K562 (cell line): ENCODE measurements at regions not wholly inside any gene's neighbourhood (a gene's known extent, or its start where the extent isn't known, plus 50 kb on each side); places are given as distances from the start of the nearest gene placed in this dataset.

ENCODE experiments used
- ATAC-seq: fragments of 200-7000 bp; cut with Tn5 transposase; 3 replicates; pipeline ENCODE4 v1.9.1; 2020; ENCODE audit warnings: moderate library complexity
- BruUV-seq: library from RNA; stranded (reverse); fragments of 400-500 nt; replicated peaks from 2 replicates; lab custom pipeline; 2021; lab: Mats Ljungman, UMichigan
- CTCF ChIA-PET: fragments of 300-600 bp; formaldehyde crosslinking; extraction: SDS; loops from one replicate; lab custom pipeline; 2021; ENCODE audit warnings: low intra/inter-chr PET ratio; lab: Yijun Ruan, JAX
- POLR2A ChIA-PET: fragments of 300-600, 350-650 bp; sonication (Branson Sonifier 250); formaldehyde crosslinking; extraction: SDS; loops from one replicate; lab custom pipeline; 2021; ENCODE audit warnings: antibody characterized with exemption, inconsistent platforms; lab: Yijun Ruan, JAX
- DNase-seq, 4 experiments: peaks; one replicate each; pipeline versions ENCODE4 v3.0.0 to v3.0.0-alpha.2; 2011 to 2018; ENCODE audit warnings: low spot score in 3 of 4, mixed read lengths in 3 of 4; ENCODE audit errors: extremely low read depth in 1 of 4
- FAIRE-seq: peaks from 2 replicates; lab custom pipeline; 2011; peaks lifted over from hg19 to GRCh38; lab: Jason Lieb, UNC
- H2AFZ ChIP-seq: 2 replicates; pipeline ENCODE4 v1.6.0; 2011; ENCODE audit warnings: low read depth, low read length, control low read depth, inconsistent platforms
- H3K27ac ChIP-seq: fragments of 200-600 bp; 3 replicates; pipeline ENCODE4 v1.8.0; 2011; ENCODE audit warnings: low read depth, mild to moderate bottlenecking, control low read depth, inconsistent platforms, low read length, moderate library complexity, mixed read lengths; ENCODE audit errors: extremely low read depth
- H3K27me3 ChIP-seq, 2 experiments: fragments of 300-600 bp in 1 of 2; 2 replicates in 1 of 2; 3 replicates in 1 of 2; pipeline versions ENCODE4 v1.6.0 to v1.8.0; 2011; ENCODE audit warnings: inconsistent platforms in 2 of 2, low read length in 2 of 2, mild to moderate bottlenecking in 1 of 2, mixed read lengths in 1 of 2, moderate library complexity in 1 of 2; ENCODE audit not compliant: control insufficient read depth in 2 of 2, insufficient read depth in 2 of 2
- H3K36me3 ChIP-seq: fragments of 300-600 bp; 3 replicates; pipeline ENCODE4 v1.8.0; 2011; ENCODE audit warnings: mild to moderate bottlenecking, low read length, inconsistent platforms; ENCODE audit not compliant: control insufficient read depth, insufficient read depth
- H3K4me1 ChIP-seq, 2 experiments: fragments of 200-600 bp in 1 of 2; replicated peaks in 1 of 2; 2 replicates in 1 of 2; 3 replicates in 1 of 2; pipeline versions ENCODE4 v1.5.1 to v1.8.0; 2011; ENCODE audit warnings: inconsistent platforms in 2 of 2, low read length in 2 of 2, mild to moderate bottlenecking in 1 of 2, mixed read lengths in 1 of 2, moderate library complexity in 1 of 2; ENCODE audit not compliant: control insufficient read depth in 2 of 2, insufficient read depth in 2 of 2
- H3K4me2 ChIP-seq: 2 replicates; pipeline ENCODE4 v1.6.1; 2011; ENCODE audit warnings: low read length, control low read depth, inconsistent platforms, mixed read lengths; ENCODE audit not compliant: insufficient read depth
- H3K4me3 ChIP-seq: fragments of 200-600 bp; sonication (generic), shearing (Covaris generic); 2 replicates; pipeline ENCODE4 v1.5.1; 2016; ENCODE audit warnings: control low read depth, inconsistent platforms
- H3K79me2 ChIP-seq: fragments of 200-600 bp; 3 replicates; pipeline ENCODE4 v1.8.0; 2011; ENCODE audit warnings: low read length, inconsistent platforms; ENCODE audit not compliant: control insufficient read depth, insufficient read depth
- H3K9ac ChIP-seq, 2 experiments: 2 replicates each; pipeline versions ENCODE4 v1.6.0 to v1.6.1; 2011; ENCODE audit warnings: low read depth in 2 of 2, low read length in 2 of 2, control low read depth in 1 of 2, inconsistent platforms in 1 of 2, mild to moderate bottlenecking in 1 of 2, mixed read lengths in 1 of 2; ENCODE audit not compliant: insufficient read depth in 1 of 2
- H3K9me1 ChIP-seq: one replicate; pipeline ENCODE4 v1.6.0; 2011; ENCODE audit warnings: inconsistent platforms, mild to moderate bottlenecking, low read length, moderate library complexity; ENCODE audit not compliant: control insufficient read depth, insufficient read depth
- H3K9me3 ChIP-seq: replicated peaks from 2 replicates; pipeline ENCODE4 v1.5.1; 2011; ENCODE audit warnings: low read depth, low read length, inconsistent platforms; ENCODE audit not compliant: control insufficient read depth, insufficient read depth
- H4K20me1 ChIP-seq: replicated peaks from 2 replicates; pipeline ENCODE4 v1.6.1; 2011; ENCODE audit warnings: low read length, inconsistent platforms, mixed read lengths; ENCODE audit not compliant: control insufficient read depth, insufficient read depth
- ARID2 ChIP-seq: fragments of 450-650 bp; IDR thresholded peaks from 2 replicates; pipeline ENCODE4 v1.6.1; 2017; ENCODE audit warnings: antibody characterized with exemption, mild to moderate bottlenecking
- BDP1 ChIP-seq: IDR thresholded peaks from 3 replicates; pipeline ENCODE4 v1.6.1; 2011; ENCODE audit not compliant: insufficient read length, insufficient read depth
- CBX5 ChIP-seq: IDR thresholded peaks from 2 replicates; pipeline ENCODE4 v1.6.1; 2014; ENCODE audit warnings: low read depth, borderline replicate concordance
- COPS2 ChIP-seq: fragments of 450-650 bp; conservative IDR thresholded peaks from 2 replicates; pipeline ENCODE4 v1.6.1; 2016; ENCODE audit warnings: mild to moderate bottlenecking, moderate library complexity
- CXXC5 ChIP-seq: fragments of 250-450 bp; sonication (Bioruptor Pico); IDR thresholded peaks from 2 replicates; pipeline ENCODE4 v1.8.0; 2022; ENCODE audit warnings: inconsistent platforms, mild to moderate bottlenecking, moderate library complexity
- FOXK1 ChIP-seq: sonication (generic); formaldehyde crosslinking; IDR thresholded peaks from 2 replicates; pipeline ENCODE4 v1.8.0; 2022; ENCODE audit warnings: missing genetic modification reagents, mild to moderate bottlenecking, borderline replicate concordance
- JUND ChIP-seq, 2 experiments: IDR thresholded peaks; 2 replicates in 1 of 2; 3 replicates in 1 of 2; pipeline ENCODE4 v1.6.1; 2011; ENCODE audit warnings: borderline replicate concordance in 2 of 2, low read depth in 2 of 2, low read length in 2 of 2, improper control_type of control experiment in 1 of 2, missing biosample characterization in 1 of 2, missing genetic modification characterization in 1 of 2, missing genetic modification reagents in 1 of 2
- POLR2H ChIP-seq: IDR thresholded peaks from 2 replicates; pipeline ENCODE4 v1.6.1; 2016; ENCODE audit warnings: missing genetic modification characterization, low read depth, mild to moderate bottlenecking, control low read depth, missing compliant biosample characterization, moderate library complexity
- RBM22 ChIP-seq: fragments of 200-400 bp; formaldehyde crosslinking; IDR thresholded peaks from 2 replicates; pipeline ENCODE4 v1.6.1; 2018; ENCODE audit warnings: low read length, low read depth; ENCODE audit not compliant: poor library complexity, severe bottlenecking
- TBL1XR1 ChIP-seq, 2 experiments: IDR thresholded peaks; 2 replicates each; pipeline ENCODE4 v1.6.1; 2012; ENCODE audit warnings: improper control_type of control experiment in 2 of 2, low read length in 2 of 2, mild to moderate bottlenecking in 1 of 2
- XRCC3 ChIP-seq: fragments of 450-650 bp; IDR thresholded peaks from 2 replicates; pipeline ENCODE4 v1.6.1; 2017; ENCODE audit warnings: mild to moderate bottlenecking, moderate library complexity
- ZNF318 ChIP-seq, 2 experiments: fragments of 450-650 bp; IDR thresholded peaks; 2 replicates each; pipeline ENCODE4 v1.6.1; 2016; ENCODE audit warnings: mild to moderate bottlenecking in 2 of 2, borderline replicate concordance in 1 of 2, low read depth in 1 of 2, moderate library complexity in 1 of 2
- ZNF766 ChIP-seq: fragments of 200-800 bp; sonication (Bioruptor generic); conservative IDR thresholded peaks from 2 replicates; pipeline ENCODE4 v1.6.1; 2016; ENCODE audit warnings: missing genetic modification characterization, missing compliant biosample characterization
- WGBS: fragments of 100-300 bp; shearing (Covaris generic); methylation state at CpG from one replicate; pipeline ENCODE4 v1.1.6; 2016; ENCODE audit warnings: low coverage, mixed read lengths; ENCODE audit not compliant: insufficient coverage; ENCODE audit errors: missing lambda C conversion rate; 5-methylcytosine and 5-hydroxymethylcytosine counted together
- in situ Hi-C: fragments of 300-500 bp; cut with MboI; formaldehyde crosslinking; loops from 4 replicates; pipeline ENCODE4 v1.15.0; 2018; ENCODE audit warnings: inconsistent platforms, mixed read lengths
- intact Hi-C: fragments of 100-400 bp; cut with micrococcal nuclease; formaldehyde crosslinking; loops from 2 replicates; pipeline ENCODE4 v1.14.2; 2022

GRCh38 chr3:144843099-144843498 lies 871.5 kb downstream of the DIPK2A start:
- no peak overlapping the region for H2AFZ ChIP-seq
- 2% methylated on average over 8 of the region's 8 CpGs for WGBS
- H4K20me1 ChIP-seq = no peaks in the 10 kb centered on the region
- no TSS peak for BruUV-seq
- DNase-seq (no peak), FAIRE-seq (no peak), ATAC-seq (no peak)
- no peaks in the 10 kb centered on the region for H3K27me3 ChIP-seq
- no peaks in the 10 kb centered on the region for H3K9me3 ChIP-seq
- no peak overlapping the region for H3K27ac ChIP-seq
- H3K4me3 ChIP-seq = no peak overlapping the region
- CTCF ChIA-PET = no interaction called here
- in situ Hi-C loops = no loop called here
- intact Hi-C loops = no loop called here
- no peak overlapping the region for H3K4me2 ChIP-seq
- H3K79me2 ChIP-seq = no peaks in the 10 kb centered on the region
- no peaks in the 10 kb centered on the region for H3K4me1 ChIP-seq
- H3K36me3 ChIP-seq = no peaks in the 10 kb centered on the region
- TF ChIP-seq FOXK1 (CRISPR knock-in tag) (no peak), BDP1 (no peak), TBL1XR1 (IDR thresholded peaks at IDR 0.05; ENCODE audit: low read length in 2 of 2) (no peak), POLR2H (tag) (no peak), ARID2 (no peak), XRCC3 (no peak), JUND (IDR thresholded peaks at IDR 0.05; ENCODE audit: borderline replicate concordance, low read depth, low read length) (no peak), JUND (tag; IDR thresholded peaks at IDR 0.05; ENCODE audit: borderline replicate concordance, low read depth, low read length) (no peak), RBM22 (no peak), ZNF318 (IDR thresholded peaks at IDR 0.05; ENCODE audit: borderline replicate concordance in 1 of 2, low read depth in 1 of 2) (no peak), ZNF766 (CRISPR knock-in tag) (no peak), CXXC5 (no peak), COPS2 (no peak), CBX5 (no peak)
- no peaks in the 10 kb centered on the region for H3K9me1 ChIP-seq
- no peak overlapping the region for H3K9ac ChIP-seq
- POLR2A ChIA-PET = no interaction called here
